ENCODE measurements at regions not wholly inside any gene's neighbourhood (a gene's known extent, or its start where the extent isn't known, plus 50 kb on each side); places are given as distances from the start of the nearest gene placed in this dataset.
A peak's percentile ranks its signal among the peaks of the same experiment; 100 is the strongest.

DNA sequence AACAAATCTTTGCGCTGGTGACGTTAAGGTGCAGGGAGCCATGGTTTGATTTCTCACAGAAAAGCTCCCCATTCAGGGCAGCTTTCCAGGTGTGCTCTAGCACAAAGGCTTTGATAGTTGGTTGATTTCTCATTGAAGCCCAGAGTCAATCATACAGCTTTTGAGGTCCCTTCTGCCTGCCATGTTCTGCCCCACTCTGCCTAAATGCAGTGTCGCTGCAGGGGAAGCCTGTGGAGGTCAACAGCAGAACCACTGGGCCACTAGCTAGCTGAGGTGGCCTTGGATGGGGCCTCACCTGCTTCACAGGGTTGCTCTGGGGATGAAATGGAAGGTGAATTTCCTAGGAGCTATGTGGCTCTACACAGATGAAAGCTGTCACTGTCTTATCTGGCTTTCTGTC is 278.3 kb downstream of the TLE3 start (continued):
- TF ChIP-seq, protein P1, sequence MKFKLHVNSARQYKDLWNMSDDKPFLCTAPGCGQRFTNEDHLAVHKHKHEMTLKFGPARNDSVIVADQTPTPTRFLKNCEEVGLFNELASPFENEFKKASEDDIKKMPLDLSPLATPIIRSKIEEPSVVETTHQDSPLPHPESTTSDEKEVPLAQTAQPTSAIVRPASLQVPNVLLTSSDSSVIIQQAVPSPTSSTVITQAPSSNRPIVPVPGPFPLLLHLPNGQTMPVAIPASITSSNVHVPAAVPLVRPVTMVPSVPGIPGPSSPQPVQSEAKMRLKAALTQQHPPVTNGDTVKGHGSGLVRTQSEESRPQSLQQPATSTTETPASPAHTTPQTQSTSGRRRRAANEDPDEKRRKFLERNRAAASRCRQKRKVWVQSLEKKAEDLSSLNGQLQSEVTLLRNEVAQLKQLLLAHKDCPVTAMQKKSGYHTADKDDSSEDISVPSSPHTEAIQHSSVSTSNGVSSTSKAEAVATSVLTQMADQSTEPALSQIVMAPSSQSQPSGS (CRISPR knock-in tag; IDR thresholded peaks at IDR 0.05; ENCODE audit: borderline replicate concordance, low read depth), result no peak

DNA sequence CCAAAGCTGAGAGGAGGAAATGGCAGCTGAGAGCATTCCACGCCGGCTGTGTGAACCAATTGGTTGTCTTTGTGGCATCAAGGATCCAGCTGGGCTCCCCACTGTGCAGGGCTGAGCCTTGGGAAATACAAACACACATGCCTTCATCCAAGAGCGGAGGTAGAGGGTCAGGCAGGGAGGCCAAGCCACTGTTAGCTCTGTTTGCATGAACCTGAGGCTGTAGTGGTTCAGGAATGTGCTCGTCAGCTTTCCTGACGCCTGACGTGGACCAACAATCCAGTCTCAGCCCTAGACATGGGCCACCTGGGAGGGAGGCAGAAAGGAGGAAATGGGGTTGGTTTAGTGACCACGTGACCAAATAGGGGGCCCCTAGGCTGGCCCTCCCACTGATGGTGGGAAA is 276.9 kb downstream of the TLE3 start:
- H3K36me3 Mint-ChIP-seq, result no peaks in the 10 kb centered on the region
- ChIA-PET POLR2A (interaction anchor here (0.6 kb wide), 1 partner anchor 466 kb away, joined by 4 read pairs; no protein-coding TSS in a partner anchor), CTCF (interaction anchor here (1.1 to 1.6 kb wide), 3 partner anchors 58 to 358 kb away, joined by 3 to 9 read pairs (median 6); no protein-coding TSS in a partner anchor)
- H3K4me1 Mint-ChIP-seq, result peaks cover 18% of the 10 kb centered on the region
- H3K9me3 Mint-ChIP-seq, result no peaks in the 10 kb centered on the region
- H3K27me3 Mint-ChIP-seq (ENCODE audit: low read depth), result peaks cover 11% of the 10 kb centered on the region
- no peak overlapping the region for H3K27ac Mint-ChIP-seq
- DNase-seq (ENCODE audit: low spot score), result peak; percentile 74
- peak; percentile 93 for ATAC-seq
- H3K4me3 Mint-ChIP-seq, result no peak overlapping the region
- TF ChIP-seq CREM (CRISPR knock-in tag; IDR thresholded peaks at IDR 0.05) (no peak), ATF1 (CRISPR knock-in tag; IDR thresholded peaks at IDR 0.05) (no peak), NFYB (CRISPR knock-in tag; conservative IDR thresholded peaks at IDR 0.05; ENCODE audit: low read depth) (no peak), ZNF232 (CRISPR knock-in tag; IDR thresholded peaks at IDR 0.05) (no peak), TEAD1 (CRISPR knock-in tag; IDR thresholded peaks at IDR 0.05) (peak; percentile 64; the same call in 1 of the 2 replicates), TEAD4 (CRISPR knock-in tag; IDR thresholded peaks at IDR 0.05) (no peak), ZNF317 (CRISPR knock-in tag; IDR thresholded peaks at IDR 0.05; ENCODE audit: borderline replicate concordance, low read depth) (no peak), FOXJ3 (CRISPR knock-in tag; IDR thresholded peaks at IDR 0.05; ENCODE audit: borderline replicate concordance) (no peak), PRRX2 (CRISPR knock-in tag; IDR thresholded peaks at IDR 0.05) (no peak), ZNF423 (CRISPR knock-in tag; IDR thresholded peaks at IDR 0.05) (peak; percentile 69; the same call in 1 of the 2 replicates), ZNF416 (CRISPR knock-in tag; IDR thresholded peaks at IDR 0.05) (no peak), GABPB1 (CRISPR knock-in tag; IDR thresholded peaks at IDR 0.05) (no peak), ZNF219 (CRISPR knock-in tag; IDR thresholded peaks at IDR 0.05; ENCODE audit: borderline replicate concordance) (no peak), NFE2L1 (CRISPR knock-in tag; IDR thresholded peaks at IDR 0.05) (no peak), CREB1 (CRISPR knock-in tag; IDR thresholded peaks at IDR 0.05) (no peak), ETV6 (CRISPR knock-in tag; IDR thresholded peaks at IDR 0.05) (peak; percentile 55; the same call in 1 of the 2 replicates)
- TF ChIP-seq, protein P2, sequence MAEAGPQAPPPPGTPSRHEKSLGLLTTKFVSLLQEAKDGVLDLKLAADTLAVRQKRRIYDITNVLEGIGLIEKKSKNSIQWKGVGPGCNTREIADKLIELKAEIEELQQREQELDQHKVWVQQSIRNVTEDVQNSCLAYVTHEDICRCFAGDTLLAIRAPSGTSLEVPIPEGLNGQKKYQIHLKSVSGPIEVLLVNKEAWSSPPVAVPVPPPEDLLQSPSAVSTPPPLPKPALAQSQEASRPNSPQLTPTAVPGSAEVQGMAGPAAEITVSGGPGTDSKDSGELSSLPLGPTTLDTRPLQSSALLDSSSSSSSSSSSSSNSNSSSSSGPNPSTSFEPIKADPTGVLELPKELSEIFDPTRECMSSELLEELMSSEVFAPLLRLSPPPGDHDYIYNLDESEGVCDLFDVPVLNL (CRISPR knock-in tag; IDR thresholded peaks at IDR 0.05; ENCODE audit: borderline replicate concordance, low read depth), result no peak
- TF ChIP-seq, protein P3, sequence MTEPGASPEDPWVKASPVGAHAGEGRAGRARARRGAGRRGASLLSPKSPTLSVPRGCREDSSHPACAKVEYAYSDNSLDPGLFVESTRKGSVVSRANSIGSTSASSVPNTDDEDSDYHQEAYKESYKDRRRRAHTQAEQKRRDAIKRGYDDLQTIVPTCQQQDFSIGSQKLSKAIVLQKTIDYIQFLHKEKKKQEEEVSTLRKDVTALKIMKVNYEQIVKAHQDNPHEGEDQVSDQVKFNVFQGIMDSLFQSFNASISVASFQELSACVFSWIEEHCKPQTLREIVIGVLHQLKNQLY (CRISPR knock-in tag; IDR thresholded peaks at IDR 0.05), result no peak
- TF ChIP-seq, protein P4, sequence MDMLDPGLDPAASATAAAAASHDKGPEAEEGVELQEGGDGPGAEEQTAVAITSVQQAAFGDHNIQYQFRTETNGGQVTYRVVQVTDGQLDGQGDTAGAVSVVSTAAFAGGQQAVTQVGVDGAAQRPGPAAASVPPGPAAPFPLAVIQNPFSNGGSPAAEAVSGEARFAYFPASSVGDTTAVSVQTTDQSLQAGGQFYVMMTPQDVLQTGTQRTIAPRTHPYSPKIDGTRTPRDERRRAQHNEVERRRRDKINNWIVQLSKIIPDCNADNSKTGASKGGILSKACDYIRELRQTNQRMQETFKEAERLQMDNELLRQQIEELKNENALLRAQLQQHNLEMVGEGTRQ (CRISPR knock-in tag; IDR thresholded peaks at IDR 0.05), result peak; percentile 81
- TF ChIP-seq, protein P5, sequence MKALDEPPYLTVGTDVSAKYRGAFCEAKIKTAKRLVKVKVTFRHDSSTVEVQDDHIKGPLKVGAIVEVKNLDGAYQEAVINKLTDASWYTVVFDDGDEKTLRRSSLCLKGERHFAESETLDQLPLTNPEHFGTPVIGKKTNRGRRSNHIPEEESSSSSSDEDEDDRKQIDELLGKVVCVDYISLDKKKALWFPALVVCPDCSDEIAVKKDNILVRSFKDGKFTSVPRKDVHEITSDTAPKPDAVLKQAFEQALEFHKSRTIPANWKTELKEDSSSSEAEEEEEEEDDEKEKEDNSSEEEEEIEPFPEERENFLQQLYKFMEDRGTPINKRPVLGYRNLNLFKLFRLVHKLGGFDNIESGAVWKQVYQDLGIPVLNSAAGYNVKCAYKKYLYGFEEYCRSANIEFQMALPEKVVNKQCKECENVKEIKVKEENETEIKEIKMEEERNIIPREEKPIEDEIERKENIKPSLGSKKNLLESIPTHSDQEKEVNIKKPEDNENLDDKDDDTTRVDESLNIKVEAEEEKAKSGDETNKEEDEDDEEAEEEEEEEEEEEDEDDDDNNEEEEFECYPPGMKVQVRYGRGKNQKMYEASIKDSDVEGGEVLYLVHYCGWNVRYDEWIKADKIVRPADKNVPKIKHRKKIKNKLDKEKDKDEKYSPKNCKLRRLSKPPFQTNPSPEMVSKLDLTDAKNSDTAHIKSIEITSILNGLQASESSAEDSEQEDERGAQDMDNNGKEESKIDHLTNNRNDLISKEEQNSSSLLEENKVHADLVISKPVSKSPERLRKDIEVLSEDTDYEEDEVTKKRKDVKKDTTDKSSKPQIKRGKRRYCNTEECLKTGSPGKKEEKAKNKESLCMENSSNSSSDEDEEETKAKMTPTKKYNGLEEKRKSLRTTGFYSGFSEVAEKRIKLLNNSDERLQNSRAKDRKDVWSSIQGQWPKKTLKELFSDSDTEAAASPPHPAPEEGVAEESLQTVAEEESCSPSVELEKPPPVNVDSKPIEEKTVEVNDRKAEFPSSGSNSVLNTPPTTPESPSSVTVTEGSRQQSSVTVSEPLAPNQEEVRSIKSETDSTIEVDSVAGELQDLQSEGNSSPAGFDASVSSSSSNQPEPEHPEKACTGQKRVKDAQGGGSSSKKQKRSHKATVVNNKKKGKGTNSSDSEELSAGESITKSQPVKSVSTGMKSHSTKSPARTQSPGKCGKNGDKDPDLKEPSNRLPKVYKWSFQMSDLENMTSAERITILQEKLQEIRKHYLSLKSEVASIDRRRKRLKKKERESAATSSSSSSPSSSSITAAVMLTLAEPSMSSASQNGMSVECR (CRISPR knock-in tag; IDR thresholded peaks at IDR 0.05; ENCODE audit: borderline replicate concordance), result 0 out of 2 replicates have a peak, but pooled peaks have one; percentile 28
- TF ChIP-seq, protein P6, sequence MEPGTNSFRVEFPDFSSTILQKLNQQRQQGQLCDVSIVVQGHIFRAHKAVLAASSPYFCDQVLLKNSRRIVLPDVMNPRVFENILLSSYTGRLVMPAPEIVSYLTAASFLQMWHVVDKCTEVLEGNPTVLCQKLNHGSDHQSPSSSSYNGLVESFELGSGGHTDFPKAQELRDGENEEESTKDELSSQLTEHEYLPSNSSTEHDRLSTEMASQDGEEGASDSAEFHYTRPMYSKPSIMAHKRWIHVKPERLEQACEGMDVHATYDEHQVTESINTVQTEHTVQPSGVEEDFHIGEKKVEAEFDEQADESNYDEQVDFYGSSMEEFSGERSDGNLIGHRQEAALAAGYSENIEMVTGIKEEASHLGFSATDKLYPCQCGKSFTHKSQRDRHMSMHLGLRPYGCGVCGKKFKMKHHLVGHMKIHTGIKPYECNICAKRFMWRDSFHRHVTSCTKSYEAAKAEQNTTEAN (CRISPR knock-in tag; IDR thresholded peaks at IDR 0.05), result no peak
- TF ChIP-seq, protein P7, sequence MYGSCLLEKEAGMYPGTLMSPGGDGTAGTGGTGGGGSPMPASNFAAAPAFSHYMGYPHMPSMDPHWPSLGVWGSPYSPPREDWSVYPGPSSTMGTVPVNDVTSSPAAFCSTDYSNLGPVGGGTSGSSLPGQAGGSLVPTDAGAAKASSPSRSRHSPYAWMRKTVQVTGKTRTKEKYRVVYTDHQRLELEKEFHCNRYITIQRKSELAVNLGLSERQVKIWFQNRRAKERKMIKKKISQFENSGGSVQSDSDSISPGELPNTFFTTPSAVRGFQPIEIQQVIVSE (CRISPR knock-in tag; IDR thresholded peaks at IDR 0.05; ENCODE audit: borderline replicate concordance), result no peak
- TF ChIP-seq, protein P8, sequence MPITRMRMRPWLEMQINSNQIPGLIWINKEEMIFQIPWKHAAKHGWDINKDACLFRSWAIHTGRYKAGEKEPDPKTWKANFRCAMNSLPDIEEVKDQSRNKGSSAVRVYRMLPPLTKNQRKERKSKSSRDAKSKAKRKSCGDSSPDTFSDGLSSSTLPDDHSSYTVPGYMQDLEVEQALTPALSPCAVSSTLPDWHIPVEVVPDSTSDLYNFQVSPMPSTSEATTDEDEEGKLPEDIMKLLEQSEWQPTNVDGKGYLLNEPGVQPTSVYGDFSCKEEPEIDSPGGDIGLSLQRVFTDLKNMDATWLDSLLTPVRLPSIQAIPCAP (CRISPR knock-in tag; IDR thresholded peaks at IDR 0.05), result no peak

Data from WTC11 (cell line).